Fibroblast of villous mesenchyme (primary cell): ENCODE measurements at regions not wholly inside any gene's neighbourhood (a gene's known extent, or its start where the extent isn't known, plus 50 kb on each side); places are given as distances from the start of the nearest gene placed in this dataset.
"Not testable (repeated sequence)": the region's sequence is repeated elsewhere in the genome, so short reads cannot be mapped to it uniquely, and the experiment has no call there.

Source experiments
- DNase-seq: peaks from one replicate; pipeline ENCODE4 v3.0.0-alpha.2; 2010; ENCODE audit warnings: low read depth
- H3K4me3 ChIP-seq: 2 replicates; pipeline ENCODE4 v1.5.1; 2011; ENCODE audit warnings: low read depth, mild to moderate bottlenecking, low read length
- CTCF ChIP-seq: IDR thresholded peaks from 2 replicates; pipeline ENCODE4 v1.5.1; 2012; ENCODE audit warnings: low read depth, mild to moderate bottlenecking, low read length; ENCODE audit not compliant: insufficient read depth

DNA sequence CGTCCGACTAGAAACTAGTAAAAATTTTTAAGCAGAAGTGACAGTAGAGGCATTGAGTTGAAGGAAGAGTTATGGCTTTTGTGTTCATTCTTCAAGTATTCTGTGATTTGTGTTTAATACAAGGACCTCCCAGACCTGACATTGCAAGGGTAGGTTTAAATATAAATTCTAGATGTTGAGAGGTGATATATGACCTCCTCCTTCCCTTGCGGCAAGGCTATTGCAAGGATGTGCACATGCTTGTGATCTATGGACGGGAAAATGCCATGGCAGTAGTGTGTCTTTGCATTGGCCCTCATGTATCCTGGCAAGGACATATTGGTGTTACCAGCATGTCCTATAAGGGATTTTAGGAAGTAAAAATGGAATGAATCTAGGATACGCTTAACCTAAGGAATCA lies 143.5 kb downstream of the NEDD1 start:
- TF ChIP-seq CTCF, result no peak
- H3K4me3 ChIP-seq, result no peak overlapping the region
- DNase-seq, result no peak

GRCh38 chr12:97051341-97051740 lies 144.3 kb downstream of the NEDD1 start:
- H3K4me3 ChIP-seq, result no peak overlapping the region
- TF ChIP-seq CTCF, result no peak
- no peak for DNase-seq

DNA sequence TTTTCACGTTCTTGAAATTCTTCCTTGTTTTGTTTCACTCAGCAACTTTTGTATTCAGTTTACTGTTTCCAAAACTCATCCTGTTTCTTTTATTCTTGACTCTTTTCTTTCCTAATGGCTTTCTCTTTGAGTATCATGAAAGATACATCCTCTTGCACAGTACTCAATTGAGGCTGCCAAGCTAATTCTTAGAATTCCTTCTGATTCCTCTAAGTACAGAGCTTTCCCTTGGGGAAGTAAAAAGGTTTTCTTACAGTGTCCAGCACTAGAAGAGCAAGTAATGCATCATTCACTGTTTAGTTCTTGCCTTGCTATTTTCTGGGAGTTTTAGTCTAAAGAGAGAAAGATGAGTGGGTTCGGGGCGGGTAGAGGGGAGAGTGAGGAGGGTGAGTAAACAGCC lies 154.1 kb downstream of the NEDD1 start:
- H3K4me3 ChIP-seq, result no peak overlapping the region
- DNase-seq, result no peak
- no peak for TF ChIP-seq CTCF

DNA sequence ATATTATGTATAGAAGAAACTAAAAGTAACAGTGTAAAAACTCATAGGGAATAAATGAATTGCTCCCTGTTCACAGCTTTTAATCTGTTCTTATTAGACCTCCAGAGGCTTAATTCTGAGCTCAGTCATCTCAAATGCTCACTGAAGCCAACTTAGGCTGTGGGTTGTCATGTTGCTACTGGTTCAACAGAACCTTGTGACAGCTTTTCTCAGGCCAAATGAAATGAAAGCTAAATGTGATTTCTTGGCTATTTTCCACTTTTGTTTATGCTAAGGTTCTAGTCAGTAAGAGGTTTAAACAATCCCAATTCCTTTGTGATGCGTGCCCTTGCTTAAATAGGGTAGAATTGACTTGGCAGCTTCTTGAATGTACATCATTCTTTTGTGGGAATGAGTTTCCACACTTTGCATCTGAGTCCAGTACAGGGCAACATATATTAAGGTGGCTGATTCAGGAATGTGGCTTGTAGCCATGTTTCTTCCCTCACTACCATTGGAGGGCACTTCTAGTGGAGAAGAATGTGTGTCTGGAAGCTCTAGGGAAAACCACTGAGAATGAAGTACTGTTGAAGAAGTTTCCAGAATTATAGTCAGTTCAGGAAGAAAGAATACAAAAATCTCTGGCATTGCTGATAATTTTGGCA lies 156.4 kb downstream of the NEDD1 start:
- TF ChIP-seq CTCF, result no peak

DNA sequence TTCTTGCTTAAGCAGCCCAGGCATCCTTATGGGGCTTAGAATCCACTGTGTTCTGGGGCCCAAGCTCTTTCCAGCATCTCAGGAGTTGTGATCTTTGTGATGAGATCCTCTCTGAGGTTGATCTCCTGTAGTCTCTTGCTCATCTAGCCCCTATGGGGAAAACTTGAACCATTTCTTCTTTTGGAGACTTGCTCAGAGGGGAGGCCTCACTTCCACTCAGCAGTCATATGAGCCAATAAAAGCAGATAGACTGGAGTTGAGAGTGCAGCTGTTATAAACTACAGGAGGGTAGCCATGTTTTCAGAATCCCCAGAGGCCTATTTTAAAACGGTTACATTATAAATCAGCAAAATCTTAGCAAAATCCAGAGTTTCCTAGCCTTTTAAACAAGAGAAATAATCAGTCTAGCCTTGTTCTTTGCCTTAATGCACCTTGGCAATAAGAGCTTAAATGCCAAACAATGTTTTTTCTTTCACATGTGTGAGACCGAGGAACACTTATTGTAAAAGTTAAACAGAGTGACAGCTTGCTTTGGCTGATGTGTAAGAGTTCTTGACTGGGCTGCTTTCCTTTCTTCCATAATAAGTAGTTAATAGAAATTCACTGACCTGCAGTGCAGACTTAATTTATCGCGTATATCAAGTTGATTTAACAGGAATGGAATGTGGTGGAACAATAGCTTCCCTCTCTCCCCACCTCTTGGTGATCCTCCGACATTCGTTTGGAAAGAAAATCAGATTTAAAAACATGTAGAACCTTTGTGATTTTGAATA lies 168.3 kb downstream of the NEDD1 start:
- no peak for DNase-seq
- TF ChIP-seq CTCF, result no peak
- H3K4me3 ChIP-seq, result no peak overlapping the region

More for the DNA sequence above, 156.4 kb downstream of the NEDD1 start:
- DNase-seq, result no peak
- H3K4me3 ChIP-seq, result no peak overlapping the region

DNA sequence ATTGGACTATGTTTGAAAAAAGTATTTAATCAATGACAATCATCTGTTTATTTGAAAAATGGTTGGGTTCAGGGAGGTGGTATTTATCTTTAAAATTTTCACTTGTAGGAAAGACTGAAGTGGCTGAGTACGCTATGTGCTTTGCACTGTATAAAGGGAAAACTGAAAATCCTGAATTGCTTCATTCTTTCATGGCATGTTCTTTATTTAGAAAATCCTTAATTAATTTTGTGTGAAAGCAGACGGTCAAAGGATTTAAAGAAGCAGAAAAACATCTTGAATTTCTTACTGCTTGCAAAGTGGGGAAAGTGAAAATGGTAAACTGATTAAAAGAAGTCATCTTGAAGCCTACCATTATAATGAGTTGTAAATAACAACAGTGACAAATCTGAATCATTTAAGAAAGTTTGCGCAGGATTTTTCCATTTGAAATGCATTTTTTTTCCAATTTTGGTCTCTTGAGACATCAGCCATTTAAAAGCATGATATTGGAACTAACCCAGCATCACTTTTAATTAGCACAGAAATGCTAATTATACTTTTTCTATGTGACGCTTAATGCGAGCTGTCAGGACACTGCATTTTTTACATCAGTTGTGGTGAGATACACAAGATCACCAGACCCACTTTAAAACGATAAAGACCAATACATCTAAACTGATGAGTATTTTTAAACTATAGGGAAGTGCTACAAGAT lies 169.0 kb downstream of the NEDD1 start:
- H3K4me3 ChIP-seq, result no peak overlapping the region
- no peak for DNase-seq
- TF ChIP-seq CTCF, result no peak

DNA sequence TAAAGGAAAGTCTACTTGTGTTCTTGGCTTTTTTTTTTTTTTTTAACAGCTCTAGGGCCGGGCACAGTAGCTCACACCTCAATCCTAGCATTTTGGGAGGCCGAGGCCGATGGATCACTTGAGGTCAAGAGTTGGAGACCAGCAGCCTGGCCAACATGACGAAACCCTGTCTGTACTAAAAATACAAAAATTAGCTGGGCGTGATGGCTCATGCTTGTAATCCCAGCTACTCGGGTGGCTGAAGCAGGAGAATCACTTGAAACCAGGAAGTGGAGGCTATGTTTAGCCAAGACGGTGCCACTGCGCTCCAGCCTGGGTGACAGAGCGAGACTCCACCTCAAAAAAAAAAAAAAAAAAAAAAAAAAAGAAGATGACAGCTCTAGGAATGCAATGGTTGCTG lies 169.9 kb downstream of the NEDD1 start:
- DNase-seq, H3K4me3 ChIP-seq: not testable (repeated sequence)
